C4-2B (cell line): ENCODE measurements at regions not wholly inside any gene's neighbourhood (a gene's known extent, or its start where the extent isn't known, plus 50 kb on each side); places are given as distances from the start of the nearest gene placed in this dataset.

Experiments
- H3K27ac ChIP-seq: fragments of 450-650 bp; 2 replicates; pipeline ENCODE4 v1.5.1; 2017
- ZFX ChIP-seq: fragments of 450-650 bp; IDR thresholded peaks from 2 replicates; pipeline ENCODE4 v1.6.1; 2017
- TF ChIP-seq, protein P1 (sequence below): fragments of 450-650 bp; conservative IDR thresholded peaks from 2 replicates; pipeline ENCODE4 v1.5.1; 2017; ENCODE audit warnings: mild to moderate bottlenecking

- TF ChIP-seq, protein P1, sequence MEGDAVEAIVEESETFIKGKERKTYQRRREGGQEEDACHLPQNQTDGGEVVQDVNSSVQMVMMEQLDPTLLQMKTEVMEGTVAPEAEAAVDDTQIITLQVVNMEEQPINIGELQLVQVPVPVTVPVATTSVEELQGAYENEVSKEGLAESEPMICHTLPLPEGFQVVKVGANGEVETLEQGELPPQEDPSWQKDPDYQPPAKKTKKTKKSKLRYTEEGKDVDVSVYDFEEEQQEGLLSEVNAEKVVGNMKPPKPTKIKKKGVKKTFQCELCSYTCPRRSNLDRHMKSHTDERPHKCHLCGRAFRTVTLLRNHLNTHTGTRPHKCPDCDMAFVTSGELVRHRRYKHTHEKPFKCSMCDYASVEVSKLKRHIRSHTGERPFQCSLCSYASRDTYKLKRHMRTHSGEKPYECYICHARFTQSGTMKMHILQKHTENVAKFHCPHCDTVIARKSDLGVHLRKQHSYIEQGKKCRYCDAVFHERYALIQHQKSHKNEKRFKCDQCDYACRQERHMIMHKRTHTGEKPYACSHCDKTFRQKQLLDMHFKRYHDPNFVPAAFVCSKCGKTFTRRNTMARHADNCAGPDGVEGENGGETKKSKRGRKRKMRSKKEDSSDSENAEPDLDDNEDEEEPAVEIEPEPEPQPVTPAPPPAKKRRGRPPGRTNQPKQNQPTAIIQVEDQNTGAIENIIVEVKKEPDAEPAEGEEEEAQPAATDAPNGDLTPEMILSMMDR: no peak
- no peak for TF ChIP-seq ZFX
- H3K27ac ChIP-seq: no peak overlapping the region
These were observed 99.6 kb upstream of the FOXG1 start for GRCh38 chr14:28666961-28667360.

GRCh38 chr14:28671425-28671824 lies 95.2 kb upstream of the FOXG1 start:
- H3K27ac ChIP-seq: no peak overlapping the region

DNA sequence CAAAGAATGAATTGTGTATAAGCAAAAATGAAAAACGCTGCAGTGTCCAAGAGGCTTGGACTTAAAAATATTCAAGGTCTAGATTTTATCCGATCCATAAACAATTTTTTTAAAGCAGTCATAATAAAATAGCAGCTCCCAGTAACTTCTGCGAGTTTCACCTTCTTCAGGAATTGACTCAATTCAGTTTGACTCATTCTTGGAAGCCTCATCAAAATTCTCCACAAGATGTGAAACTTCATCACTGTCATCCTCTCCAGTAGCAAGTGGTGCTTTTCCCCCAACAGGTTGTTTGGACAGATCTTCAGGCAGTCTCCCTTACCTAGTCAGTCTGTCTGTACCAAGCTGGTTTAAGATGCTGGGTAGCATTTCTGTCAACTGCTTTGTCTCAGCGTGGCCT lies 93.5 kb upstream of the FOXG1 start:
- no peak overlapping the region for H3K27ac ChIP-seq
- TF ChIP-seq ZFX: no peak
- TF ChIP-seq, protein P1: no peak

More at GRCh38 chr14:28671425-28671824, 95.2 kb upstream of the FOXG1 start:
- TF ChIP-seq ZFX: no peak
- TF ChIP-seq, protein P1: no peak

DNA sequence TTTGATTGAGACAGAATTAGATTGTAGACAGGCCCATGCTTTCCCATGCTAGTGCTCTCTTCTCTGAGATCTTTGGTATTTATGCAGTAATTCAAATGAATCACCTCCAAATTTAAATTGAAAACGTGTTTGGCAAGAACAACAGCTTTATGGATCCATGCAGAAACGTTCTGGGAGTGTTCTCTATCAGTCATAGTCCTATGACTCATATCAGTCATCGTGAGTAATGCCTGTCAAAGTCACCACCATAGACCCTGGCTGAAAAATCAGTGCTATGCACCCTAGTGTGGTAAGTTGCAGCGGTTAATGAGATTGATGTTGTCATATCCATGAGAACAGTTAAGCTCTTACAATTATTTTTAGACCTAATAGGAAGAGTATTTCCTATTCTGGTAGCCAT lies 90.1 kb upstream of the FOXG1 start:
- H3K27ac ChIP-seq: no peak overlapping the region

DNA sequence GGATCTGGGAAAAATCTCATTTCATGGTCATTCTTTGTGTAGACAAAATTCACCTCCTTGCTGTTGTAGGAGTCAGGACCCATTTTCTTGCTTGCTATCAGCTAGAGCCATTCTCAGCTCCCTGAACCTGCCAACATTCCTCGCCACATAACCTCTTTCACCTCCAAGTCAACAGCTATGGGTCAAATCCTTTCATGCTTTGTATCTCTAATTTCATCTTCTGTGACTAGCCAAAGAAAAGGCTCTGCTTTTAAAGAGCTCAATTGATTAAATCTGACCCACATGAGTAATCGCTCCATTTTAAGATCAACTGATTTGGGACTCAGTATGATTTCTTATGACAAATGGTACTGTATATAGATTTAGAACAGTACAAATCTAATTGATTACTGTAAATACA lies 89.2 kb upstream of the FOXG1 start:
- TF ChIP-seq, protein P1: no peak
- no peak for TF ChIP-seq ZFX
- no peak overlapping the region for H3K27ac ChIP-seq

More for the DNA sequence above, 90.1 kb upstream of the FOXG1 start:
- TF ChIP-seq ZFX: no peak
- TF ChIP-seq, protein P1: no peak

GRCh38 chr14:28678887-28679286 lies 87.7 kb upstream of the FOXG1 start:
- no peak for TF ChIP-seq ZFX
- TF ChIP-seq, protein P1: no peak
- no peak overlapping the region for H3K27ac ChIP-seq

- H3K27ac ChIP-seq: no peak overlapping the region
- TF ChIP-seq, protein P1: peak; percentile 61
- TF ChIP-seq ZFX: no peak
These were observed 84.9 kb upstream of the FOXG1 start for GRCh38 chr14:28681681-28682080.
